HG02938 (cell line): ENCODE measurements at regions not wholly inside any gene's neighbourhood (a gene's known extent, or its start where the extent isn't known, plus 50 kb on each side); places are given as distances from the start of the nearest gene placed in this dataset.
"Not testable (repeated sequence)": the region's sequence is repeated elsewhere in the genome, so short reads cannot be mapped to it uniquely, and the experiment has no call there.

Experiments
- ATAC-seq: cut with Tn5 transposase; IDR thresholded peaks from one replicate; pipeline ENCODE4 v1.9.1; 2021; ENCODE audit warnings: mild to moderate bottlenecking, moderate library complexity; ENCODE audit not compliant: unreplicated experiment

DNA sequence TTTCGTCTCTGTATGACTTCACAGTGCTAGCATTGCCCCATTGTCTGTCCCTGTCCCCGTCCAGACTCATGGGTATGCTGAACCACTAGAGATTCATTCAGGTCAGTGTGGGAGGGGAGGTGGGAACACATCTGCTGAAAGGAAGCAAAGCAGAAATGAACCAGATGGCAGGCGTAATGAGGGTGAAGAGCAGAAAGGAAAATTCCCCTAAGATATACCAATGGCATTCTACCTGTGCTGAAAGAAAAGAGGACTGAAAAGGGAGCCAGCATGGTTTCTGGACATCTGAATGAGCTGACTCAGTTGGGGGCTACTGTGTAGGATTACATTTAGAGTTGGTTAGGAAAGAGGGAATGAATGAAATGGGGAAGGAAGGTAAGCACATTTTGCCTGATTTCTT lies 678.7 kb downstream of the MAT2B start:
- no peak for ATAC-seq

GRCh38 chr5:164185000-164185399 lies 679.6 kb downstream of the MAT2B start:
- no peak for ATAC-seq

DNA sequence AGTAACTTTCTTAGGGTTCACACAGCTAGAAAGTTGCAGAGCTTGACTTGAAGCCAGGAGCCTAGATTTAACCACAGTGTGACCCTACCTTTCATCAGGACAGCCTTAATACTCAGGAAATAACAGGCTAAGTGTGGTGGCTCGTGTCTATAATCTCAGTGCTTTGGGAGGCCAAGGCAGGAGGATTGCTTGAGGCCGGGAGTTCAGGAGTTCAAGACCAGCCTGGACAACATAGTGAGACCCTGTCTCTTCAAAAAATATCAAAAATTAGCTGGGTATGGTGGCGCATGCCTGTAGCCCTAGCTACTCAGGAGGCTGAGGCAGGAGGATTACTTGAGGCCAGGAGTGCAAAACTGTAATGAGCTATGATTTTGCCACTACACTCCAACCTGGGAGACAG lies 681.1 kb downstream of the MAT2B start:
- no peak for ATAC-seq

GRCh38 chr5:164187785-164188184 lies 682.4 kb downstream of the MAT2B start:
- no peak for ATAC-seq

GRCh38 chr5:164188733-164189148 lies 683.3 kb downstream of the MAT2B start:
- no peak for ATAC-seq

GRCh38 chr5:164191240-164191639 lies 685.8 kb downstream of the MAT2B start:
- no peak for ATAC-seq

DNA sequence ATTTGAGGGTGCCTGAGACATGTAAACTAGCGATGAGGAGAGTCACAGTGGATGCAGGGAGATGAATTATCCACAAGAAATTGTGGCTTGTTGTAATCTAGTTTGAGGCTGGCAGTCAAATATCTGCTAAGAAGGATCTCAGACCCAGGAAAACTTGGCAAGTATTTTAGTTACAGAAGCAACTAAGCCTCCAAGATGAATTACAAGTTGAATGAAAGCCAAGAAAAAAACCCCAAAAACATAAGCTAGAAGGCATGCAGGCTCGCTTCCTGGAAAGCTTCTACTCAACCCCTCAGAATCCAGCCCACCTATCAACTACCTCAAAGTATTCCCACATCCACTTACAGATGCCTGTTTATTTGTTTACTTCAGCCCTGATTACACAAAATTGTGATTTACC lies 696.9 kb downstream of the MAT2B start:
- no peak for ATAC-seq

GRCh38 chr5:164203581-164204225 lies 698.3 kb downstream of the MAT2B start:
- ATAC-seq: no peak

DNA sequence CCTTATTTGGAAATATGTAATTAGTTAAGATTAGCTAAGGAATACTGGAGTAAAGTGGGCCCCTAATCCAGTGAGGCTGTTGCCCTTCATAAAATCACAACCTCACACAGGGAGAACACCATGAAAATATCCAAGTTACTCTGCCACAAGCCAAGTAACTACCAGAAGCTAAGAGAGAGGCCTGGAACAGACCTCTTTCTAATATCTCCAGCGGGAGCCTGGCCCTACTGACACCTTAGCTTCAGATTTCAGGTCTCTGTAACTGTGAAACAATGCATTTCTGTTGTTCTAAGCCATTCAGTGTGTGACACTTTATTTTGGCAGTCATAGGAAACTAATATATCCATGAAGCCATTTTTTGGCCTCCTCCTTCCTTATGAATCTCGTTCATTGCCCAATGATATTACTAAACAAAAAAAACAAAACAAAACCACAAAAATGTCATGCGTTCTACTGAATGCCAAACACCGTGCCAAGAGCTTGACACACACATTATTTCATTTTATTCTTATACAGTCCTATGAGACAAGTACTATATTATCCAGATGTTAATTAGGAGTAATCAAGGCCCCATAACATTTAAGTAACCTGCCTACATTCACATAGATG lies 699.0 kb downstream of the MAT2B start:
- ATAC-seq: no peak

DNA sequence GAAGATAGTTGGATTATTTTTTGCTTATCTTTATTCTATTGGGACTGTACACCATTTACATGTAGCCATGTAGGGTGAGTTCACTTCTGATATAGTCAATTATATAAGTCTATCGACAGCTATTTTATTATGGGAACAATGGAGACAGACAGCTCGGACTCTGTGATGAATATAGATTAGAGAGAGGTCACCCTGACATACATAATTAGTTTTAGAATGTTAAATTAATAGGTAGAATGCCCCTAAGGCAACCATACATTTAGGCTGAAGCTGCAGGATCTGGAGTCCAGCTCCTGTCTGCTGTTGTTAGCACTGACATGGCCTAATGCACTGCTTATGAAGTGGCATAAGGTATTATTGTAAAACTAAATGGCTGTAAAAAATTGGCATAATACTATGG lies 700.8 kb downstream of the MAT2B start:
- no peak for ATAC-seq

DNA sequence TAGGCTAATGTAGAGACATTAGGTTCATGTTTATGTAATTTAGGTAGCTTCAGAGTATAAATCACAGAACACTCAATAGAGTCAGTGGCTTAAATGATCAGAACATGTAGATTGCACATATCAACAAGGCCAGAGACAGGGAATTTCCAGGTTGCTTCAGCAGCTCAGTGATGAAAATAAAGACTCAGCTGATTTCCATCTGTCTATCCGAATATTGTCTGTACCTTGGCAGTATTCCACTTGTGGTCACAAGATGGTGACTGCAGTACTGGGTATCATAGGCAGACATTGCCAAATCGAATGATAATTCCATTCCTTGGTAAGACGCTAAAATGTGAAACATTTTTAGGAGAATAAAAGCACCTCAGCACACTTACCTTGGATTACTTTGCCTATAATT lies 702.2 kb downstream of the MAT2B start:
- ATAC-seq: no peak

DNA sequence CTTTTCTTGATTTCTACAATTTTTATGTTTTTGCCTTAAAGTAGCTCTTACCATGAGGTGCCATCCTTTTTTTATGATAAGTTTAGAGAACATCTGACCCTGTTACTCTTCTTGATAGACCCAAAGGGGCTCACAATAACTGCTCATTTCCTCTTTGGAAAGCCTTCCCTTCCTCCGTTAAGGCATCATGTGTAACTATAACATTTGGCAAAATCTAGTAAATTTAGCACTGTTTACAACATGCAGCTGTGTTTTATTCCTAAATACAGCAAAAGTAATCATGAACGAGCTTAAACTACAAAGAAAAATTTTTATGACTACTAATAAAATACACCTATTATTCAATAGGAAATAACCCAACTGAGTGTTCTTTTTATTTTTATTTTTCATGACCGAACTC lies 705.1 kb downstream of the MAT2B start:
- no peak for ATAC-seq

DNA sequence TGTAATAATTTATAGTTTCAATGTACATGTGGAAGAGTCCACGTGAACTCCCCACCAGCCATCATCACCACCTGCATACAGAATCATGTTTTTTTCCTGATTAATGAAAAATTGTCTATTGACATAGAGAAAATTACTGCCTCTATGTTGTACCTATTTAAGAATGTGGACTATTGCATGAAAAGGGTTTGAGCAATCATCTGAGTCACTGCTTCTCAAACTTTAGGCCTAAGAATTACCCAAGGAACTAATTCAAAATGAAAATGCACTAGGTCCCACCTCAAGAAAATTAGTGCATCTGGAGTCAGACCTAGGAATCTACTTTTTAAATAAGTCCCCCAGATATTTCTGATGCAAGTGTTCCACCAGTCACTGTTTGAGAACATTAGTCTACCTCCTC lies 709.3 kb downstream of the MAT2B start:
- ATAC-seq: no peak

- ATAC-seq: no peak
Measured at GRCh38 chr5:164217464-164217863, 712.0 kb downstream of the MAT2B start.

- no peak for ATAC-seq
Measured at GRCh38 chr5:164220522-164220921, 715.1 kb downstream of the MAT2B start.

DNA sequence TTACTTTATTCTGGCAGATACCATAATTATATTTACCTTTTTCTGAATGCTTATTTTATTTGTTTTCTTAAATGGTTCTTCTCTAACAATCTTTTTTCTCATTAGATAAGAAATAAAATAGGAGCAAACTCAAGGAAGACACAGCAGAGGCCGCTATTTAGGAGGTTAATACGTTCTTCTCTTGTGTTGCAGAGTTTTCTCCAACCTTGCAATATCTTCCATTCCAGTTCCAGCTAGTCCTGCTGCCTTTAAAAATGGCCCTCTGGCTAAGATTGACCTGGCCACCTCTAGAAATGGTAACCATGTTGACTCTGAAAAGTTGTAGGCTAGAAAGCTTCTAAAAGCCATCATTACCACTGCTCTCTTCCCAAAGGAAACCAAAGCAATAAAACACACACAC lies 718.8 kb downstream of the MAT2B start:
- ATAC-seq: no peak

GRCh38 chr5:164224772-164225171 lies 719.4 kb downstream of the MAT2B start:
- ATAC-seq: no peak

- ATAC-seq: no peak
Measured at GRCh38 chr5:164230341-164230740, 724.9 kb downstream of the MAT2B start.

- ATAC-seq: no peak
Measured at GRCh38 chr5:164233791-164234190, 728.4 kb downstream of the MAT2B start.

GRCh38 chr5:164234321-164234720 lies 728.9 kb downstream of the MAT2B start:
- ATAC-seq: no peak

DNA sequence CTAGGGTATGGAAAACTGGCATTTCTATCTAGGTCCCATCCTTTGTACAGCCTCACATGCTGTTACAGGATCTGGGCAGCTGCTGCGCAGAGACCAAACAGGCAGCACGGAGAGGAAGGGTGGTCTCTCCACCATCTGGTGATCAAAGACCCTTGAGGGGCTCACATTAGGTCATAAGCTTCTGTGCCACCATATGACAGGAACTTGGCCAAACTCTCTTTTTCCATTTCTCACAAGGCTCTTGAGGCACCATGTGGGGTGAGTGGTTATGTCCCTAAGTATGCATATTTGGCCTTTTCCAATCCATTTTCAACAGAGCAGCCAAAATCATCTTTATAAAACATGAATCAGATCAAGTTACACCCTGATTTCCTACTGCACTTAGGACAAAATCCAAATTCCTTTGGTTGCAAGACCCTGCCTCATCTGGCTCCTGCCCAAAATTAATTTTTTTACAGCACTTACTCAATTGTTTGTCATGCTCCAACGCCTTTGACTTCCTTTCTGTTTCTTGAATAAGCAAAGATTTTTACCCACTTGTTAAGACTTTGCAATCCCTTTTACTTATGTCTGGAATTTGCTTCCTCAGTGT lies 730.0 kb downstream of the MAT2B start:
- no peak for ATAC-seq

DNA sequence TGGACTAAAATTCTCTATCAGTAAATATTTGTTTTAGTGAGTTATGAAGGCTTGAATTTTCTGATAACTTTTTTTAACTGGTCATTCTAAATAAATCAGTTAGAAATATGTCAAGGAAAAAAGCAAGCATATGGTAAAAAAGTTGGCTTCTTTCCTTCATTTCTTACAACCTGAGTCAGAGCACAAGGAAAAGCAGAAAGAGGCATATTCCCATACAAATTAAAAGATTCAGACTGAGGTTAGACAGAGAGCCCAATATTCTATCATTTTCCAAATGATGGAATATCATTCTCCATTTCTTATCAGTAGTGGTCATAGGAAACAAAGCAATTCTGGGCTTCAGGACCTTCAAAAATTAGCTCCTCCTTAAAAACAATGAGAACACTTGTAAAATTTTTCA lies 732.1 kb downstream of the MAT2B start:
- ATAC-seq: no peak

GRCh38 chr5:164251781-164252180 lies 746.4 kb downstream of the MAT2B start:
- ATAC-seq: not testable (repeated sequence)
